ENCODE measurements at regions not wholly inside any gene's neighbourhood (a gene's known extent, or its start where the extent isn't known, plus 50 kb on each side); places are given as distances from the start of the nearest gene placed in this dataset.

DNA sequence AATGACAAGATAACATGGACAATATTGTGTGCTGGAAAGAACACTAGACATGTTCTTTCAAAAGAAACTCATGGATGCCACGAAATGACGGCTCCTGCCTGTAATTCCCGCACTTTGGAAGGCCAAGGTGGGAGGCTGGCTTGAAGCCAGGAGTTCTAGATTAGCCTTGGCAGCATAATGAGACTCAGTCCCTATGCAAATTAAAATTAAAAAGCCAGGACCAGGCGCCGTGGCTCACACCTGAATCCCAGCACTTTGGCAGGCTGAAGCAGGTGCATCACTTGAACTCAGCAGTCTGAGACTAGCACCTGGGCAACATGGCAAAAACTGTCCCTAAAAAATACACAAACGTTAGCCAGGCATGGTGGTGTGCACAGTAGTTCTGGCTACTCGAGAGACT, 814.2 kb downstream of the BRINP1 start:
- Histone ChIP-seq H3K9me1 (ENCODE audit: control insufficient read depth, extremely low read depth, insufficient read depth, low read length) (no peaks in the 10 kb centered on the region), H4K20me1 (ENCODE audit: control insufficient read depth, extremely low read depth, insufficient read depth, low read length) (no peaks in the 10 kb centered on the region), H3K4me2 (ENCODE audit: control insufficient read depth, extremely low read depth, insufficient read depth, low read depth, low read length) (no peak overlapping the region), H3K36me3 (ENCODE audit: control insufficient read depth in 2 of 2, extremely low read depth in 1 of 2, insufficient read depth in 2 of 2, low read length in 2 of 2) (no peaks in the 10 kb centered on the region), H3K9me3 (ENCODE audit: control insufficient read depth, low read depth, low read length) (no peaks in the 10 kb centered on the region), H3K27me3 (ENCODE audit: control insufficient read depth, extremely low read depth, insufficient read depth, low read length) (no peaks in the 10 kb centered on the region), H3K4me1 (ENCODE audit: control insufficient read depth, extremely low read depth, insufficient read depth, low read length) (no peaks in the 10 kb centered on the region), H2AFZ (ENCODE audit: control insufficient read depth, low read length) (no peak overlapping the region), H3K27ac (ENCODE audit: control insufficient read depth, insufficient read depth, low read length) (no peak overlapping the region), H3K4me3 (ENCODE audit: control insufficient read depth in 2 of 3, extremely low read depth in 1 of 3, insufficient read depth in 2 of 3, low read depth in 1 of 3, low read length in 3 of 3) (no peak overlapping the region), H3K79me2 (ENCODE audit: control insufficient read depth, insufficient read depth, low read length) (no peaks in the 10 kb centered on the region), H3K9ac (ENCODE audit: control insufficient read depth, extremely low read depth, insufficient read depth, low read length) (no peak overlapping the region)
- dilution Hi-C loops (cut with MboI; ENCODE audit: extremely low pct_ligation_motif_present, low sequenced_read_pairs) = no loop called here
- FAIRE-seq = no peak
- no peak for DNase-seq (ENCODE audit: low read depth, low spot score)
- no peak for TF ChIP-seq EZH2 (IDR thresholded peaks at IDR 0.05; ENCODE audit: low read length)
- TF ChIP-seq, protein P1, sequence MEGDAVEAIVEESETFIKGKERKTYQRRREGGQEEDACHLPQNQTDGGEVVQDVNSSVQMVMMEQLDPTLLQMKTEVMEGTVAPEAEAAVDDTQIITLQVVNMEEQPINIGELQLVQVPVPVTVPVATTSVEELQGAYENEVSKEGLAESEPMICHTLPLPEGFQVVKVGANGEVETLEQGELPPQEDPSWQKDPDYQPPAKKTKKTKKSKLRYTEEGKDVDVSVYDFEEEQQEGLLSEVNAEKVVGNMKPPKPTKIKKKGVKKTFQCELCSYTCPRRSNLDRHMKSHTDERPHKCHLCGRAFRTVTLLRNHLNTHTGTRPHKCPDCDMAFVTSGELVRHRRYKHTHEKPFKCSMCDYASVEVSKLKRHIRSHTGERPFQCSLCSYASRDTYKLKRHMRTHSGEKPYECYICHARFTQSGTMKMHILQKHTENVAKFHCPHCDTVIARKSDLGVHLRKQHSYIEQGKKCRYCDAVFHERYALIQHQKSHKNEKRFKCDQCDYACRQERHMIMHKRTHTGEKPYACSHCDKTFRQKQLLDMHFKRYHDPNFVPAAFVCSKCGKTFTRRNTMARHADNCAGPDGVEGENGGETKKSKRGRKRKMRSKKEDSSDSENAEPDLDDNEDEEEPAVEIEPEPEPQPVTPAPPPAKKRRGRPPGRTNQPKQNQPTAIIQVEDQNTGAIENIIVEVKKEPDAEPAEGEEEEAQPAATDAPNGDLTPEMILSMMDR (optimal IDR thresholded peaks at IDR 0.05 in 1 of 3, IDR thresholded peaks at IDR 0.05 in 1 of 3, conservative IDR thresholded peaks at IDR 0.05 in 1 of 3; ENCODE audit: extremely low read depth in 1 of 3, insufficient read depth in 2 of 3, low read length in 3 of 3) = no peak

DNA sequence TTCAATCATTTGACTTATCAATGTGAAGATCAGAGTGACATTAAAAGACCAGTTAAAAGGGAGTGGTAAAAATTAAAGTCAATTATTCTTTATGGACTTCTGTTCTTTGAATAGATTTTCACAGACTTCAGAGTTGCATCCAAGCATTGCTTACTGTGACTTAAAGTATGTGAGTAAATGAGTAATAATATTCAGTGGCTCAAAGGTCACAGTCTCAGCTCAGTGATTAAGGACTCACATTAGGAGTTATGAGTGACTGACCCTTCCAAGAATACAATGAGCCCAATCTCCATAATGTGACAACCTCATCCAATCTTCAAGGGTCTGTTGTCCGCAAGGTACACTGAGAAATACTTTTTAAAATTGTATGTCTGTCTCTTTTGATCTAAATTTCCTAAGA, 811.2 kb downstream of the BRINP1 start:
- Histone ChIP-seq H3K4me1 (ENCODE audit: control insufficient read depth, extremely low read depth, insufficient read depth, low read length) (no peaks in the 10 kb centered on the region), H3K36me3 (ENCODE audit: control insufficient read depth in 2 of 2, extremely low read depth in 1 of 2, insufficient read depth in 2 of 2, low read length in 2 of 2) (no peaks in the 10 kb centered on the region), H3K4me2 (ENCODE audit: control insufficient read depth, extremely low read depth, insufficient read depth, low read depth, low read length) (no peak overlapping the region), H3K27ac (ENCODE audit: control insufficient read depth, insufficient read depth, low read length) (no peak overlapping the region), H4K20me1 (ENCODE audit: control insufficient read depth, extremely low read depth, insufficient read depth, low read length) (no peaks in the 10 kb centered on the region), H3K9me1 (ENCODE audit: control insufficient read depth, extremely low read depth, insufficient read depth, low read length) (no peaks in the 10 kb centered on the region), H3K4me3 (ENCODE audit: control insufficient read depth in 2 of 3, extremely low read depth in 1 of 3, insufficient read depth in 2 of 3, low read depth in 1 of 3, low read length in 3 of 3) (no peak overlapping the region), H3K9ac (ENCODE audit: control insufficient read depth, extremely low read depth, insufficient read depth, low read length) (no peak overlapping the region), H3K79me2 (ENCODE audit: control insufficient read depth, insufficient read depth, low read length) (no peaks in the 10 kb centered on the region), H3K27me3 (ENCODE audit: control insufficient read depth, extremely low read depth, insufficient read depth, low read length) (no peaks in the 10 kb centered on the region), H3K9me3 (ENCODE audit: control insufficient read depth, low read depth, low read length) (no peaks in the 10 kb centered on the region), H2AFZ (ENCODE audit: control insufficient read depth, low read length) (no peak overlapping the region)
- TF ChIP-seq EZH2 (IDR thresholded peaks at IDR 0.05; ENCODE audit: low read length) = no peak
- TF ChIP-seq, protein P1 (optimal IDR thresholded peaks at IDR 0.05 in 1 of 3, IDR thresholded peaks at IDR 0.05 in 1 of 3, conservative IDR thresholded peaks at IDR 0.05 in 1 of 3; ENCODE audit: extremely low read depth in 1 of 3, insufficient read depth in 2 of 3, low read length in 3 of 3) = no peak
- FAIRE-seq (no peak), DNase-seq (ENCODE audit: low read depth, low spot score) (no peak)
- dilution Hi-C loops (cut with MboI; ENCODE audit: extremely low pct_ligation_motif_present, low sequenced_read_pairs) = no loop called here
